A549 (cell line): ENCODE measurements at regions not wholly inside any gene's neighbourhood (a gene's known extent, or its start where the extent isn't known, plus 50 kb on each side); places are given as distances from the start of the nearest gene placed in this dataset.

Experiments used
- EP300 ChIP-seq, 2 experiments: fragments of >200 bp; sonication (Bioruptor Twin); formaldehyde crosslinking; IDR thresholded peaks; 2 replicates in 1 of 2; 3 replicates in 1 of 2; pipeline ENCODE4 v1.6.1; 2016 to 2017
- JUN ChIP-seq, 2 experiments: fragments of >200 bp; sonication (Bioruptor Twin); formaldehyde crosslinking; IDR thresholded peaks; 2 replicates in 1 of 2; 3 replicates in 1 of 2; pipeline ENCODE4 v1.6.1; 2016 to 2017
- TF ChIP-seq, protein P1 (sequence below): IDR thresholded peaks from 2 replicates; pipeline ENCODE4 v1.6.1; 2012; ENCODE audit warnings: low read depth, borderline replicate concordance
- TF ChIP-seq, protein P2 (sequence below): IDR thresholded peaks from 2 replicates; pipeline ENCODE4 v1.6.1; 2012
- TF ChIP-seq, protein P3 (sequence below): fragments of >200 bp; sonication (Bioruptor Twin); formaldehyde crosslinking; IDR thresholded peaks from 3 replicates; pipeline ENCODE4 v1.5.1; 2016

DNA sequence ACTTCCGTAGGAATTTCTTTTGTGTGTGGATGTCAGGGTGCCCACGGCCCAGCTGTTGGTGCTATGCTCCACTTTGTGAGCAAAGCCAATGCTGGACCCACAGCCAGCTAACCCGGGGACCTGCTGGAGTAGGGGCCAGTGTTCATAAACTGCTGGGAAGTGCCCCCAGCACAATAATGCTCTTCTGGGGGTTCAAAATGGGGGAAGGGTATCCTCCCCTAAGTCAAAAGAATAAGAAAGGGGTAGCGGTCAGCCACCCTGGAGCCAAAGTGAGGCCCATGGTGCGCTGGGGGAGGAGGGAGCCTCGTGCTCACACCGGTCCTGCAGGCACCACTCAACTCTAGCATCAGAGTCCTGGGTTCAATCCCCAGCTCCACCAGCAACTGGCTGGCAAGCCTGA lies 115.8 kb upstream of the NPAS2 start:
- TF ChIP-seq, protein P1, sequence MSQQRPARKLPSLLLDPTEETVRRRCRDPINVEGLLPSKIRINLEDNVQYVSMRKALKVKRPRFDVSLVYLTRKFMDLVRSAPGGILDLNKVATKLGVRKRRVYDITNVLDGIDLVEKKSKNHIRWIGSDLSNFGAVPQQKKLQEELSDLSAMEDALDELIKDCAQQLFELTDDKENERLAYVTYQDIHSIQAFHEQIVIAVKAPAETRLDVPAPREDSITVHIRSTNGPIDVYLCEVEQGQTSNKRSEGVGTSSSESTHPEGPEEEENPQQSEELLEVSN = no peak
- TF ChIP-seq, protein P2, sequence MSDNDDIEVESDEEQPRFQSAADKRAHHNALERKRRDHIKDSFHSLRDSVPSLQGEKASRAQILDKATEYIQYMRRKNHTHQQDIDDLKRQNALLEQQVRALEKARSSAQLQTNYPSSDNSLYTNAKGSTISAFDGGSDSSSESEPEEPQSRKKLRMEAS = no peak
- TF ChIP-seq JUN (IDR thresholded peaks at IDR 0.05) (no peak), EP300 (IDR thresholded peaks at IDR 0.05) (no peak)
- TF ChIP-seq, protein P3, sequence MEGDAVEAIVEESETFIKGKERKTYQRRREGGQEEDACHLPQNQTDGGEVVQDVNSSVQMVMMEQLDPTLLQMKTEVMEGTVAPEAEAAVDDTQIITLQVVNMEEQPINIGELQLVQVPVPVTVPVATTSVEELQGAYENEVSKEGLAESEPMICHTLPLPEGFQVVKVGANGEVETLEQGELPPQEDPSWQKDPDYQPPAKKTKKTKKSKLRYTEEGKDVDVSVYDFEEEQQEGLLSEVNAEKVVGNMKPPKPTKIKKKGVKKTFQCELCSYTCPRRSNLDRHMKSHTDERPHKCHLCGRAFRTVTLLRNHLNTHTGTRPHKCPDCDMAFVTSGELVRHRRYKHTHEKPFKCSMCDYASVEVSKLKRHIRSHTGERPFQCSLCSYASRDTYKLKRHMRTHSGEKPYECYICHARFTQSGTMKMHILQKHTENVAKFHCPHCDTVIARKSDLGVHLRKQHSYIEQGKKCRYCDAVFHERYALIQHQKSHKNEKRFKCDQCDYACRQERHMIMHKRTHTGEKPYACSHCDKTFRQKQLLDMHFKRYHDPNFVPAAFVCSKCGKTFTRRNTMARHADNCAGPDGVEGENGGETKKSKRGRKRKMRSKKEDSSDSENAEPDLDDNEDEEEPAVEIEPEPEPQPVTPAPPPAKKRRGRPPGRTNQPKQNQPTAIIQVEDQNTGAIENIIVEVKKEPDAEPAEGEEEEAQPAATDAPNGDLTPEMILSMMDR = no peak
